ENCODE measurements at regions not wholly inside any gene's neighbourhood (a gene's known extent, or its start where the extent isn't known, plus 50 kb on each side); places are given as distances from the start of the nearest gene placed in this dataset.

- TF ChIP-seq ZNF121 (CRISPR knock-in tag; IDR thresholded peaks at IDR 0.05), result no peak
- no peak for TF ChIP-seq ZNF263 (CRISPR knock-in tag; IDR thresholded peaks at IDR 0.05; ENCODE audit: low read depth)
- no peak for TF ChIP-seq USF2 (CRISPR knock-in tag; IDR thresholded peaks at IDR 0.05)
- no peak for TF ChIP-seq MYBL2 (CRISPR knock-in tag; IDR thresholded peaks at IDR 0.05)
- TF ChIP-seq RORB (CRISPR knock-in tag; IDR thresholded peaks at IDR 0.05), result no peak
- TF ChIP-seq GABPB1 (CRISPR knock-in tag; IDR thresholded peaks at IDR 0.05), result no peak
- TF ChIP-seq NFYB (CRISPR knock-in tag; conservative IDR thresholded peaks at IDR 0.05; ENCODE audit: low read depth), result no peak
- TF ChIP-seq AR (CRISPR knock-in tag; IDR thresholded peaks at IDR 0.05), result no peak
- no peak for TF ChIP-seq ZNF512 (CRISPR knock-in tag; IDR thresholded peaks at IDR 0.05; ENCODE audit: borderline replicate concordance)
- no peak for TF ChIP-seq AFF4 (CRISPR knock-in tag; IDR thresholded peaks at IDR 0.05; ENCODE audit: borderline replicate concordance)
- TF ChIP-seq FOXK1 (CRISPR knock-in tag; IDR thresholded peaks at IDR 0.05), result no peak
- no peak for TF ChIP-seq EMX1 (CRISPR knock-in tag; IDR thresholded peaks at IDR 0.05)
- Mint-ChIP-seq H3K27me3 (ENCODE audit: low read depth) (peaks cover 5% of the 10 kb centered on the region), H3K27ac (peak overlapping the region; percentile 92), H3K4me1 (peaks cover 49% of the 10 kb centered on the region), H3K36me3 (peaks cover 30% of the 10 kb centered on the region), H3K4me3 (no peak overlapping the region), H3K9me3 (peaks cover 37% of the 10 kb centered on the region)
- CTCF ChIA-PET, result interaction anchor here (1.5 to 1.9 kb wide), 2 partner anchors 95 to 129 kb away, joined by 3 to 17 read pairs; no protein-coding TSS in a partner anchor
- no peak for DNase-seq (ENCODE audit: low spot score)
- ATAC-seq, result peak; percentile 58
- POLR2A ChIA-PET, result no interaction called here
These were observed 267.9 kb downstream of the ADGRG6 start for GRCh38 chr6:142569676-142570075.

- Mint-ChIP-seq H3K27ac (peak overlapping the region; percentile 92), H3K4me3 (no peak overlapping the region), H3K27me3 (ENCODE audit: low read depth) (peaks cover 5% of the 10 kb centered on the region), H3K4me1 (peaks cover 48% of the 10 kb centered on the region), H3K36me3 (peaks cover 36% of the 10 kb centered on the region), H3K9me3 (peaks cover 37% of the 10 kb centered on the region)
- CTCF ChIA-PET, result interaction anchor here (1.5 to 1.9 kb wide), 2 partner anchors 96 to 128 kb away, joined by 3 to 17 read pairs; no protein-coding TSS in a partner anchor
- POLR2A ChIA-PET, result no interaction called here
- ATAC-seq (no peak; the same call in 1 of the 2 replicates), DNase-seq (ENCODE audit: low spot score) (no peak)
- no peak for TF ChIP-seq ETV6 (CRISPR knock-in tag; IDR thresholded peaks at IDR 0.05)
- TF ChIP-seq ZNF317 (CRISPR knock-in tag; IDR thresholded peaks at IDR 0.05; ENCODE audit: borderline replicate concordance, low read depth), result no peak
- no peak for TF ChIP-seq ZNF281 (CRISPR knock-in tag; IDR thresholded peaks at IDR 0.05)
- no peak for TF ChIP-seq SMAD4 (CRISPR knock-in tag; IDR thresholded peaks at IDR 0.05)
These were observed 268.4 kb downstream of the ADGRG6 start for GRCh38 chr6:142570221-142570671.

Measured in WTC11 (cell line).